PC-9 (cell line): ENCODE measurements at regions not wholly inside any gene's neighbourhood (a gene's known extent, or its start where the extent isn't known, plus 50 kb on each side); places are given as distances from the start of the nearest gene placed in this dataset.

ENCODE experiments used
- BruUV-seq: library from RNA; stranded (reverse); fragments of 400-500 nt; replicated peaks from 2 replicates; lab custom pipeline; 2021; lab: Mats Ljungman, UMichigan
- CTCF ChIA-PET: fragments of 300-600 bp; sonication (Branson Sonifier 250); formaldehyde crosslinking; loops from one replicate; lab custom pipeline; 2022; ENCODE audit warnings: antibody characterized with exemption; lab: Charles Lee
- POLR2A ChIA-PET: fragments of 300-600 bp; sonication (Branson Sonifier 250); formaldehyde crosslinking; loops from one replicate; lab custom pipeline; 2022; ENCODE audit warnings: antibody characterized with exemption; ENCODE audit not compliant: unreplicated experiment; lab: Charles Lee
- DNase-seq, 2 experiments: peaks; one replicate each; pipeline versions ENCODE4 v3.0.0 to v3.0.0-alpha.2; 2015 to 2022; ENCODE audit warnings: mixed read lengths in 1 of 2
- H2AFZ ChIP-seq: fragments of 200-600 bp; sonication (generic); 2 replicates; pipeline ENCODE4 v1.8.1; 2017; ENCODE audit warnings: antibody characterized with exemption
- H3F3A ChIP-seq: fragments of 200-600 bp; sonication (generic); 2 replicates; pipeline ENCODE4 v1.8.1; 2017; ENCODE audit warnings: antibody characterized with exemption, mild to moderate bottlenecking, low read depth; ENCODE audit not compliant: insufficient read depth
- H3K27ac ChIP-seq: fragments of 200-600 bp; sonication (generic); 2 replicates; pipeline ENCODE4 v1.6.1; 2016; ENCODE audit warnings: mixed run types
- H3K27me3 ChIP-seq: fragments of 200-600 bp; sonication (generic); 2 replicates; pipeline ENCODE4 v1.6.1; 2016; ENCODE audit warnings: low read depth, mixed run types; ENCODE audit not compliant: insufficient read depth
- H3K36me3 ChIP-seq: fragments of 200-600 bp; sonication (generic); 2 replicates; pipeline ENCODE4 v1.6.1; 2016; ENCODE audit warnings: low read depth, mixed run types
- H3K4me1 ChIP-seq: fragments of 200-600 bp; sonication (generic); replicated peaks from 2 replicates; pipeline ENCODE4 v1.6.1; 2016; ENCODE audit warnings: mixed run types; ENCODE audit not compliant: insufficient read depth
- H3K4me2 ChIP-seq: fragments of 200-600 bp; sonication (generic); 2 replicates; pipeline ENCODE4 v1.6.1; 2017; ENCODE audit warnings: mixed run types
- H3K4me3 ChIP-seq: fragments of 200-600 bp; sonication (generic); 2 replicates; pipeline ENCODE4 v1.6.1; 2016; ENCODE audit warnings: mixed run types
- H3K79me2 ChIP-seq: fragments of 200-600 bp; sonication (generic); 2 replicates; pipeline ENCODE4 v1.6.1; 2017; ENCODE audit warnings: low read depth, mixed run types
- H3K9me2 ChIP-seq: fragments of 200-600 bp; sonication (generic); 2 replicates; pipeline ENCODE4 v1.8.1; 2017; ENCODE audit warnings: mild to moderate bottlenecking; ENCODE audit not compliant: insufficient read depth
- H3K9me3 ChIP-seq: fragments of 200-600 bp; sonication (generic); 2 replicates; pipeline ENCODE4 v1.8.1; 2016; ENCODE audit warnings: low read depth; ENCODE audit not compliant: insufficient read depth
- H4K20me1 ChIP-seq: fragments of 200-600 bp; sonication (generic); 2 replicates; pipeline ENCODE4 v1.8.1; 2017; ENCODE audit not compliant: insufficient read depth
- CTCF ChIP-seq: fragments of 200-600 bp; sonication (generic); conservative IDR thresholded peaks from 2 replicates; pipeline ENCODE4 v1.6.1; 2017; ENCODE audit warnings: mixed run types, antibody characterized with exemption, mild to moderate bottlenecking, moderate library complexity
- EZH2 ChIP-seq: fragments of 200-600 bp; sonication (generic); IDR thresholded peaks from 2 replicates; pipeline ENCODE4 v1.8.0; 2017; ENCODE audit warnings: antibody characterized with exemption, low read depth
- intact Hi-C: fragments of 100-400 bp; cut with micrococcal nuclease; formaldehyde crosslinking; loops from one replicate; pipeline ENCODE4 v1.10.0; 2022; ENCODE audit not compliant: unreplicated experiment

- intact Hi-C loops = no loop called here
- POLR2A ChIA-PET = no interaction called here
- H3K9me2 ChIP-seq = no peaks in the 10 kb centered on the region
- CTCF ChIA-PET = no interaction called here
- BruUV-seq = no TSS peak
- H3K36me3 ChIP-seq = no peaks in the 10 kb centered on the region
- no peak for DNase-seq
- no peak overlapping the region for H3K27ac ChIP-seq
- H4K20me1 ChIP-seq = no peaks in the 10 kb centered on the region
- no peak overlapping the region for H2AFZ ChIP-seq
- TF ChIP-seq EZH2 (no peak), CTCF (no peak)
- no peak overlapping the region for H3K4me3 ChIP-seq
- no peaks in the 10 kb centered on the region for H3K27me3 ChIP-seq
- no peaks in the 10 kb centered on the region for H3K79me2 ChIP-seq
- H3K4me2 ChIP-seq = no peak overlapping the region
- no peaks in the 10 kb centered on the region; the same call in 1 of the 2 replicates for H3K9me3 ChIP-seq
- no peaks in the 10 kb centered on the region for H3F3A ChIP-seq
- peaks cover 6% of the 10 kb centered on the region; the same call in 1 of the 2 replicates for H3K4me1 ChIP-seq
Measured at GRCh38 chr5:74103131-74104023, 477.4 kb downstream of the ARHGEF28 start.

GRCh38 chr5:74100268-74100665, 474.3 kb downstream of the ARHGEF28 start:
- Histone ChIP-seq H3K4me1 (peaks cover 6% of the 10 kb centered on the region; the same call in 1 of the 2 replicates), H3K36me3 (no peaks in the 10 kb centered on the region), H3K9me3 (no peaks in the 10 kb centered on the region; the same call in 1 of the 2 replicates), H3K9me2 (no peaks in the 10 kb centered on the region), H3K79me2 (no peaks in the 10 kb centered on the region), H3F3A (no peaks in the 10 kb centered on the region), H3K27ac (no peak overlapping the region), H4K20me1 (no peaks in the 10 kb centered on the region), H2AFZ (no peak overlapping the region), H3K27me3 (no peaks in the 10 kb centered on the region), H3K4me2 (no peak overlapping the region), H3K4me3 (no peak overlapping the region)
- intact Hi-C loops = no loop called here
- ChIA-PET CTCF (no interaction called here), POLR2A (interaction anchor here (0.6 kb wide), 1 partner anchor 140 kb away, joined by 3 read pairs; no protein-coding TSS in a partner anchor)
- no peak for TF ChIP-seq EZH2
- TF ChIP-seq CTCF = no peak
- no TSS peak for BruUV-seq
- no peak for DNase-seq

- Histone ChIP-seq H3K4me3 (no peak overlapping the region), H2AFZ (no peak overlapping the region), H3K9me2 (no peaks in the 10 kb centered on the region), H4K20me1 (no peaks in the 10 kb centered on the region), H3K4me1 (peaks cover 6% of the 10 kb centered on the region; the same call in 1 of the 2 replicates), H3K27me3 (no peaks in the 10 kb centered on the region), H3K79me2 (no peaks in the 10 kb centered on the region), H3K9me3 (no peaks in the 10 kb centered on the region; the same call in 1 of the 2 replicates), H3K27ac (no peak overlapping the region), H3K36me3 (no peaks in the 10 kb centered on the region), H3F3A (no peaks in the 10 kb centered on the region), H3K4me2 (no peak overlapping the region)
- DNase-seq = no peak
- no peak for TF ChIP-seq CTCF
- no peak for TF ChIP-seq EZH2
- BruUV-seq = no TSS peak
- POLR2A ChIA-PET = interaction anchor here (0.6 kb wide), 1 partner anchor 141 kb away, joined by 3 read pairs; no protein-coding TSS in a partner anchor
- CTCF ChIA-PET = no interaction called here
- intact Hi-C loops = no loop called here
Measured at GRCh38 chr5:74099538-74100267, 473.7 kb downstream of the ARHGEF28 start.
